HUDEP-2 (cell line): ENCODE measurements at regions not wholly inside any gene's neighbourhood (a gene's known extent, or its start where the extent isn't known, plus 50 kb on each side); places are given as distances from the start of the nearest gene placed in this dataset.
"Not testable (repeated sequence)": the region's sequence is repeated elsewhere in the genome, so short reads cannot be mapped to it uniquely, and the experiment has no call there.

Source experiments
- DNase-seq, 76 experiments: peaks; one replicate each; lab custom pipeline; 2025; ENCODE audit not compliant: unreplicated experiment in 76 of 76; lab: John Stamatoyannopoulos, UW

DNA sequence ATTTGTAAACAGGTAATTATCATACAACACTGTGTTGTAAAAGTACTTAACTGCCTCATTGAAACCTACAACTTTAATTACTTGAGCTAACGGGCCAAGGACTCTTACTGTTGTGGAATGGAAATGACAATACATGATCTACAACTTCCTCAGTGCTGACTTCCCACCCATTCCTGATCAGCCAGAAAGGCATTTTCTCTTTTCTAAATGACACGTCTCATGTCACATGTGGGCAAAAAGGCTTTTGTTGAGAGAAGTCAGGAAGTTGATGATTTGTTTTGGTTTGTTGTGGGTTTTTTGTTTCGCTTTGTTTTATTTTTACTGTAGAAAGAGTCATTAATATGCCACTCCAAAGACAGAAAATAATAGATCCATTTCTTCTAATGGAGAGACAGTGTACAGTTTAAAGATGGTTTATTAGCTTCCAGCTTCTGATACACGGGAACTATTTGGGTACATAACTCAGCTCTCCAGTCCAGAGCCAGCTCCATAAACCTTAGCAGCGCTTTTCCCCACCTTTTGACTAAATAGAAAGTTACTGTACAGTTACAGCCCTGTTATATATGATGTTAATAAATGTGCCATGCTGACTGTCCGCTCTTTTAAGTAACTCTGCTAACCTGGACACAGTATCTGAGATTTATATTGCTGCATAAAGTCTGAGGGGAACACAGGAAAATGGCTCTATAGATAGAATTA lies 509.4 kb upstream of the API5 start:
- no peak for DNase-seq

DNA sequence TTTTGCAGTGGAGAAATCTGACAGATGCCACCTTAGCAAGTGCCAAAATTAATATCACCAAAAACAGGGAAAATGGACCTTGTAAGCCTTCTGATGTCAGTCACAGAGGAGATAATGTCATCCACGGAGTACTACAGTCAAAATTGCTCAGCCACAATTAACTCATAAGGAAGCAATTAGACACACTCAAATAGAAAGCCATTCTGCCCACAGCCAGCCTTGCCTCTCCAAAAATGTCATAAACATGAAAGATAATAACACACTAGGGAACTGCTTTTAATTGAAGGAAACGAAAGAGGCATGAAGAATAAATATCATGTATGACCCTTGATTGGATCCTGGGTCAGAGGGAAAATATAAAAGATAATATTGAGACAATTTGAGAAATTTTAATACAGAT lies 505.6 kb upstream of the API5 start:
- no peak for DNase-seq

DNA sequence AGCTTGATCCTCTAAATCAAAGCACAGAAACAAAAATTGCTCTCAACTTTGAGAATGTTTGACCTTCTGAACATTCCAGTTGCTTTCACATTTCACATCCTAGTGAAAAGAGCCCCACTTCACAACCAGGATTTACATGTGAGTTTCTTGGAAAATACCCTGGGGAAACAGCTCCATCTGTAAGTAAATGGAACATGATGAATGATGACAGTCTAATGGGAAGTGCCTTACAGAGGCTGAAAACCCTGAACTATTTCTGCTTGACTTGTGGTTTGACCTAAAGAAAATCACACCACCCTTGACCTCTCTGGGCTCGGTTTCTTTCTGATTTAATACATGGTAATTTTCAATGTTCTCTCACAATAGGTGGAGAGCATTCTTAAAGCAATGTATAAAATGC lies 499.4 kb upstream of the API5 start:
- no peak for DNase-seq

DNA sequence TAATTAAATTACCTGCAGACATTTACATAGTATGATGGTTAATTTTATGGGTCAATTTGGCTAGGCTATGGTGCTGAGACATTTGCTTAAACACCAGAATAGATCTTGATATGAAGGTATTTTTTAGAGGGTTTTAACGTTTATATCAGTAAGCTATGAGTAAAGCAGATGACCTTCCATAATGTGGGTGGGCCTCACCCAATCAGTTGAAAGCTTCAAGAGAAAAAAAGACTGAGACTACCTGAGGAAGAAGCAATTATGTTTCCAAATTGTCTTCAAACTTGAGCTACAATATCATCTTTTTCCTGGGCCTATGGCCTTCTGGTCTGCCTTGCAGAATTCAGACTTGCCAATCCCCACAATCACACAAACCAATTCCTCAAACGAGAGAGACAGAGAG lies 498.8 kb upstream of the API5 start:
- DNase-seq, result no peak

DNA sequence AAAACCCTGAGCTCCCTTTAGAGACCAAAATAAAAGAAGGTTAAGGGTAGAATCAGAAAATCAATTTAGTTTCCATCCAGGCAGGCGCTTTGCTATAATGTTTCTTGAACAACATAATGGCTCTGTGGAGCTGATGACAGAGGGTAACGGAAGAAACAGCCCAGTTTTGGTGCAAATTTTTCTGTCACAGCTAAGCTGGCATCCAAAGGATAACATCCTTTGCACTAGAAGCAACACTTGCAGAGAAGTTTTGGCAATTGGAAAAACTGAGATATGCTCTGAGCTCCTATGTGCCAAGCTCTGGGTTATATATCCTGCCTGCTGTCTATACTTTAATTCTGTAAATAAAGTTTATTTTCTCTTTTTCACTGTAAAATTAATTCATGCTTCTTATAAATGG lies 495.3 kb upstream of the API5 start:
- DNase-seq, result no peak

DNA sequence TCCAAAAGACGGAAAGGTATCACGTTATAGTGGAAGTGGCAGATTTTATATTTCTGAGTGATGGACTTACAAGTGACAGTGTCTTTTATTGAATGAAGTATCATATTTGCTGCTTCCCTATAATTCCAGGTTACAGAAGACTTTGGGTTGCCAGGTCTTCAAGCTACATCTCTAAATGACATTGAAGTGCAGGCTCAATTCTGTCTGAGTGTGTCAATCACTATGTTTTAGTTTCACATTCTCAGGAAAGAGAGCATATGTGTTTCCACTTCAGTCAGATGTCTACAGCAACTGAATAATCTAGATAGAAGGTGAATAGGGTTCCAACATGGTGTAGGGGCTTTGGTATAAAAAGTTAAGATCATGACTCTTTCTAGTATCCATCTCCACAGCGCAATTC lies 492.7 kb upstream of the API5 start:
- no peak for DNase-seq

DNA sequence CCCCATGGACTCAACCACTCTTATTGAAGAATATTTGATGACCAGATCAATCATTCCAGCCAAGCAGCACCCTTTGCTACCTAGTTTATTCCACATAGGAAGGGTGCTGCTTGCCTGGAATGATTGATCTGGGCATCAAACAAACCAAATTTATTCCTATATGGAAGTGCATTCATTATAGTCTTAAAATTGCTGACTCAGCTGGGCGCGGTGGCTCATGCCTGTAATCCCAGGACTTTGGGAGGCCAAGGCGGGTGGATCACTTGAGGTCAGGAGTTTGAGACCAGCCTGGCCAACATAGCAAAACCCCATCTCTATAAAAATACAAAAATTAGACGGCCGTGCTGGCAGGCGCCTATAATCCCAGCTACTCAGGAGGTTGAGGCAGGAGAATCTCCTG lies 489.6 kb upstream of the API5 start:
- not testable (repeated sequence) for DNase-seq

DNA sequence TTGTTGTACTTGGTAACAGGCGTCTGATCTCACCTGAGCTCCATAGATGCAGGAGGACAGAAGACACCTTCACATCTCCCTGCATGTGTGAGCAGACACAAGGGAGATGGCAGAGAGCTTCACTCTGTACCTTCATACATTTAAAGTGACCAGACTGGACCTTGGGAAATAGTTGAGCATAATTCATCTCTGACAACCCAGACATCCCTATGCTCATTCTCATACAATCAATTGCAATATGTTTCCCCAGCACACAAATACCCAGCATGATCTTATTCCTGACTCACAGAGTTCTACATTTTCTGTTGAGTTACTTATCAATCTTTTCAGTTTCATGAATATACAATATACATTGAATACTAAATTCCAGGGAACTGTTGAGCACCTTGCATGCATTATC lies 488.2 kb upstream of the API5 start:
- no peak for DNase-seq

DNA sequence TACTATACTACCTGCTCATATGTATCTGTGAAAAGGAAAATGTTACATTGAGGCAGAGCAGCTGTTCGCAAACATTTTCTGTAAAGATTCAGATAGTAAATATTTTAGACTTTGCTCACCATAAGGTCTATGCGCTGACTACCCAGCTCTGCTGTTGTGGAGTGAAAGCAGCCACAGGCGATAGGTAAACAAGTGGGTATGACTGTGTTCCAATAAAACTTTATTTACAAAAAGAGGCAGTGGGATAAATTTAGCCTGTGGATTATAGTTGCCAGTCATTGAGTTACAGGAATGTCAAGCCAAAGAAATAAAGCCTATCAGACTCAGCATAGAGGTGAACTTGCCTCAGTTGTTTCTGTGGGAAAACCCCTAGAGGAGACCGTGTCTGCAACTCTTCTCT lies 487.7 kb upstream of the API5 start:
- no peak for DNase-seq

DNA sequence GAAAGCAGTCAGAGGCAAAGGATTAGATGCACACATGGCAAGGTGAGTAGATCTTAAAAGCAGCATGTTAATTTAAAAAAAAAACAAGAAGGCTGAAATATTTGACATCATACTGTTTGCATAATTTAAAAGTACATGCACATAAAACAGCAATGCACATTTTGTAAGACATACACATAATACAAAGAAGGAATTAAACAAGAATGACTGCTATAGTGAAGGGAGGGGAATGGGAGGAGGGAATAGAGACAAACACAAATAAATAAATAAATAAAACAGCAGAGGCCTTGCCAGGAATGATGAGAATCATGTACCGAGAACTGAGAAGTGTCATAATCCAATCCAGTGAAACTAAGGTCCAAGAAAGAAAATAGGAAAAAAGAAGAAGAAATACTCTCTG lies 486.2 kb upstream of the API5 start:
- DNase-seq, result no peak

DNA sequence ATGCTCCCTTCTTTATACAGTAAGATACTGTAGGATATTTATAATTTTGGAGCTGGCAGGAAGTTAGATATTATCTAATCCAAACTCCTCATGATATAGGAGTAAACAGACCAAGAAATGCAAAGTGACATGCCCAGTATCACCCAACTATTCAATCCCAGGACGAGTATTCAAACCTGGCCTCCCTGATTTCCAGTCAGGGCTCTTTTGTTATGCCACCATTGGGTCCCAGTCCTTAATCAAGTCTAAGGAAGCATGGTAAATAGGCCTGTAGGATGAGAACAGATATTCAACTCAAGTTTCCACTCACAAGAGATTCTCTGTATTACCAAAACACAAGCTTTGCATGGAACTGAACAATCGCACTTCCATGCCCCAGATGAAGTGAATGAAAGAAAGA lies 484.0 kb upstream of the API5 start:
- no peak for DNase-seq

DNA sequence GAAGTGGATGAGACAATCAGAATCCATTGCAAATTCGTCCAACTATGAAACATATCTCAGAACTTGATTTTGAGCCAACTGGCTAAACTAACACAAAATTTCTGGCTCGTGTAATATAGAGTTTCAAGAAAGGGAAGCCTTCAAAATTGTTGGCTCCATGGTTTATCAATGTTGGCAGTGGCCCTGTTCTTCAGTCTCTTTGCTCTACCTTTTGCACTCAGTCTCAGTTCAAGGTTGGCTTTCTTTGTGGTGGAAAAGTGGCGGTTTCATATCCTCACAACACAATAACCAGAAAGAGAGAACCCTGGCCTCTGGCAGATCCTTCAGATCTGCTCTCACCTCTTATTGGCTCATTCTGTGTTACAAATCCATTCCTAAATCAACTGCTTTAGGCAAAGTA lies 473.8 kb upstream of the API5 start:
- DNase-seq, result no peak

DNA sequence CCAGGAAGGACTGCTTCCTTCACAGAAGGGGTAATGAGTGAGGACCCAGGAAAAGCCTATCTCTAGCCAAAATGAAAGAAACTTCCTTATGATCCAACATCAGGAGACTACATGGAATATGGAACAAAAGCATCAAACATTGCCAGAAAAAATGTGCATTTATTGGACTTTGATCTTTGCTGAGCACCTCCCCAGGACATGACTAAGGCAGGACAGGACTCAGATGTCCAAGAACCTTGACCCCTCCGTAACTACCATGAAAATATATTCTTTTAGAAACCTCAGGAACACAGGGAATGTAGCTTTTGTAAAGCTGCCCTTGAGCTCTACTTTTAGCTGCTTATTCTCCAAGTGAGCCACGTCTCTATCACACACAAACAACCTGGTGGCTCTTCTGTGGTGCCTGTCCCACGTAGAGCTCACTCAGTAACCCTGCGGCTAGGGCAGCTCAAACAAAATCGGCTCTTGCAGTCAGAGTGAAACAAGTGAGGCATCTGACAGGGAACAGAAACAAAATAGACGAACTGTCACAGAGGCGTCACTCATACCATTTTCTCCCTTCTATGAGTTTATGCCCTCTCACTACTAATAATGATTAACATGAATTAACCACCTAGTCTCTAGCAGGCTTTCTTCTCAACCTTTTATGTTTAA lies 471.5 kb upstream of the API5 start:
- DNase-seq, result no peak

DNA sequence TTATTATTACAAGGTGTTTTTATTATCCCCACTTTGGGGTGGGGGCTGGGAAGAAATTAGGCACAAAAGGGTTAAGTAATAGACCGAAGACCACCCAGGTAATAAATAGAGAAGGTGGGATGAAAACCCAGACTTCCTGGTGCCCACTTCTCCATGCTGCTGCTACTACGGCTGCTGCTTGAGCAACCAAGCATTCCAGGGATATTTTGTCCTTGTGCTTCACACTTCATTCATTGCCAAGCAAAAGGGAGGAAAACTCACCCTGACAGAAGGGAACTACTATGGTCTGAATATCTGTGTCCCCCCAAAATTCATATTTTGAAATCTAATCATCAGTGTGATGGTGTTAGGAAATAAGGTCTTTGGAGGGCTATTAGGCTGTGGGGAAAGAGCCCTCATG lies 470.9 kb upstream of the API5 start:
- no peak for DNase-seq

DNA sequence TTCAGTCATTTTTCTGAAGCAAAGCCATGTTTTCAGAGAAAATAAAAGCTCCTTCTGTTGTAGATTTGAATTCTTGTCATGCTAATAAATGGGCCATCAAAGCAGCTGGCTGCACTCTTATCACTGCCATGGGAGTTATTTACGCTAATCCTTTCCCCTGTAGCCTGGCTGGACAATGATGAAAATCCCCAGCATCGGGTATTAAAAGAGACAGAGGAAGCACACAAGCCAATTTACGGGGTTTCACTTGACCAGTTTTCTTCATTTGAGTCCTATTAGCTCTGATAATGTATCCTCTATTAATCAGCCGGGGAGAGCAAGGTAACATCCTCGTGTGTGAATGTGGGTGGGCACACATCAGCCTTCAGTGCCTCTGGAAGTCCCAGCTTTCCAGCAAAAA lies 470.2 kb upstream of the API5 start:
- DNase-seq, result no peak

DNA sequence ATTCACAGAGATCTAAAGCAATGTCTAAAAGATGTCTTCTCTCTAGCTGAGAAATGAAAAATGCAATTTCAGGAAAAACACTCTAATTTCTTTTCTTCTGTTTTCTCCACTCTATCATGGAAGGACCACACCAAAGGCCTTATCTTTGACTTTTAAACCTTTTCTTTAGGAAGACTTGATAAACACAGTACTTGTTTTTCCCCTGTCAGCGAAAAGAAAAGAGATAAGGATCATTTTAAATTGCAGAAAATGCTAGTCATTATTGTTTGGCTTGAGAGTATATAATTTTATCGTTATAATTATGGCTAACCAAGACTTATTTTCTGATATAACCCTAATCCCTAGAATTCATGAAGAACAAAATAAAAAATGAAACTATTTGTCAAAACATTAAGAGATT lies 462.4 kb upstream of the API5 start:
- DNase-seq, result no peak

DNA sequence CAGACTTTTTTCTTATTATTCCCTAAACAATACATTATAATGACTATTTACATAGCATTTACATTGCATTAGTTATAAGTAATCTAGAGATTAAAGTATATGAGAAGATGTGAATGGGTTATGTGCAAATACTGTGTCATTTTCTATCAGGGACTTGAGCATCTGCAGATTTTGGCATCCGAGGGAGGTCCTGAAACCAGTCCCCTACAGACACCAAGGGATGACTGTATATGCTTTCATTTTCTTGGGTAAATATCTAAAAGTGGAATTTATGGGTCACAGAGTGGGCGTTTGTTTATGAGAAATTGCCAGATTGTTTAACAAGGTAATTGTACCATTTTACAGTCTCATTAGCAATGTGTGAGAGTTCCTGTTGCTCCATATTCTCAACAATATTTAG lies 454.5 kb upstream of the API5 start:
- DNase-seq, result no peak

DNA sequence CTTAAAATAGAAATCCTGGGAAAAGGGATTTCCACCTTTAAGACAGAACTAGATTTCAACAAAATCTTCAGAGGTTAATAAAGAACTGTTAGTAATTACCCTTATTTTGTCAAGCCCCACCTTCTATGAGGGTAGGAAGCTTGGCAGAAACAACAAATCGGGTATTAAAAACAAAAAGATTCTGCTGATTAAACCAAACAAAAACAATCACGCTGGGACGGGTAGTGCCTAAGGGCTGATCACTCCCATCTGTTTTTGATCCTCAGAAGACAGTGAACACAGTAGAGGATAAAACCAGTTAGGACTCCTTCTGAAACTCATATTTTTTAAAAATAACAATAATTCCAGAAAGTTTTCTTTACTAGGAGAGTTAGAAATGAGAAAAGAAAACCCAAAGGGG lies 441.3 kb upstream of the API5 start:
- DNase-seq, result no peak

DNA sequence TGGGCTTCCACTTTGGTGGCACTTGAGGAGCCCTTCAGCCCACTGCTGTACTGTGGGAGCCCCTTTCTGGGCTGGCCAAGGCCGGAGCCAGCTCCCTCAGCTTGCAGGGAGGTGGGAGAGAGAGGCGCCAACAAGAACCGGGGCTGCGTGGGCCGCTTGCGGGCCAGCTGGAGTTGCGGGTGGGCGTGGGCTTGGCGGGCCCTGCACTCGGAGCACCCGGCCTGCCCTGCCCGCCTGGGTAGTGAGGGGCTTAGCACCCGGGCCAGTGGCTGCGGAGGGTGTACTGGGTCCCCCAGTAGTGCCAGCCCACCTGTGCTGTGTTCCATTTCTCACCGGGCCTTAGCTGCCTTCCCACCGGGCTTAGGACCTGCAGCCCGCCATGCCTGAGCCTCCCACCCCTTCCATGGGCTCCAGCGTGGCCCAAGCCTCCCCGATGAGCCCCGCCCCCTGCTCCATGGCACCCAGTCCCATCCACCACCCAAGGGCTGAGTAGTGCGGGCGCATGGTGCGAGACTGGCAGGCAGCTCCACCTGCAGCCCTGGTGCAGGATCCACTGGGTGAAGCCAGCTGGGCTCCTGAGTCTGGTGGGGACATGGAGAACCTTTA lies 437.9 kb upstream of the API5 start:
- not testable (repeated sequence) for DNase-seq

DNA sequence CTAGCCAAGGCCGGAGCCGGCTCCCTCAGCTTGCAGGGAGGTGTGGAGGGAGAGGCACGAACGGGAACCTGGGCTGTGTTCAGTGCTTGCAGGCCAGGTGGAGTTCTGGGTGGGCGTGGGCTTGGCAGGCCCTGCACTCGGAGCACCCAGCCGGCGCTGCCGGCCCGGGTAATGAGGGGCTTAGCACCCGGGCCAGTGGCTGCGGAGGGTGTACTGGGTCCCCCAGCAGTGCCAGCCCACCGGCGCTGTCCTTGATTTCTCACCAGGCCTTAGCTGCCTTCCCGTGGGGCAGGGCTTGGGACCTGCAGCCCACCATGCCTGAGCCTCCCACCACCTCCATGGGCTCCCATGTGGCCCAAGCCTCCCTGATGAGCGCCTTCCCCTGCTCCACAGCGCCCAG lies 430.5 kb upstream of the API5 start:
- not testable (repeated sequence) for DNase-seq

DNA sequence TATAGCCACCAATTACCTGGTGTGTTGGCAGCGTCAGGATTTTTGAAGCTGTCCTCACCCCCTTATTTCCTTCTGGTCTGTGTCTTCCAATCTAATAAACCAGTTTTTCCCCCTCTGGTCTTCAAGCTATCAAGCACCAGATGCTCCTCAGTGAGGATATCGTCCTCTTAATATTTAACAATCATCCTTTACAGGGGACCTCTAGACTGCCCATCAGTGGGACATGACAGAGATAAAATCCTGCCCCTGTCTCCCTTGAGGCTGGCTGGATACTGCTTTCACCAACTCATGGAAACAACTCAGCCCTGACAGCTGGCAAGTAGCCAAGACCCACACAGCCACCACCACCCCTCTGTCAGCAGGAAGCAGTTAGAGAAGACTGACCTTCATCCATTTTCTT lies 421.0 kb upstream of the API5 start:
- DNase-seq, result no peak

DNA sequence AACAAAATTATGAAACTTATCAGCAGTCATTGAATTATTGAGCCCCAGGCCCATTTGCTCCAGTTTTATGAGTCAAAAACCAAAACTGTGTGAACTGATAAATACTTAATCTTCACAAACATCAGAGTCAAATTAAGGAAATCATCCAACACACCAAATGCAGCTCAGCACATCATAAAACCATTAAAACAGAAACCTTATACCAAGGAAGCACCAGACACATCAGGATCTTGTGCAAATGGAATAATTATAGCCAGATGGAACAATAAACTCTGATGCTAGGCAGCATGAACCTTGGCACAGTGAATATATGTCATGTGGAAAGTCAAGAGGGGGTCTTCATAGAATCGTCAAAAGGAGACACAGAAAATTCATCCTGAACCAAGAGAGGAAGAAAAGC lies 410.7 kb upstream of the API5 start:
- DNase-seq, result no peak
